Neural progenitor cell (in vitro differentiated cells): ENCODE measurements at regions not wholly inside any gene's neighbourhood (a gene's known extent, or its start where the extent isn't known, plus 50 kb on each side); places are given as distances from the start of the nearest gene placed in this dataset.

ENCODE experiments used
- EZH2 ChIP-seq: fragments of 200-600 bp; sonication (generic); IDR thresholded peaks from 2 replicates; pipeline ENCODE4 v1.6.1; 2017; ENCODE audit warnings: antibody characterized with exemption, mild to moderate bottlenecking, moderate library complexity
- EZH2phosphoT487 ChIP-seq: fragments of 200-600 bp; sonication (generic); IDR thresholded peaks from 2 replicates; pipeline ENCODE4 v1.6.1; 2017; ENCODE audit warnings: antibody characterized with exemption
- TF ChIP-seq, protein P1 (sequence below): fragments of 200-600 bp; sonication (generic); IDR thresholded peaks from 2 replicates; pipeline ENCODE4 v1.5.1; 2017; ENCODE audit warnings: antibody characterized with exemption, mild to moderate bottlenecking

DNA sequence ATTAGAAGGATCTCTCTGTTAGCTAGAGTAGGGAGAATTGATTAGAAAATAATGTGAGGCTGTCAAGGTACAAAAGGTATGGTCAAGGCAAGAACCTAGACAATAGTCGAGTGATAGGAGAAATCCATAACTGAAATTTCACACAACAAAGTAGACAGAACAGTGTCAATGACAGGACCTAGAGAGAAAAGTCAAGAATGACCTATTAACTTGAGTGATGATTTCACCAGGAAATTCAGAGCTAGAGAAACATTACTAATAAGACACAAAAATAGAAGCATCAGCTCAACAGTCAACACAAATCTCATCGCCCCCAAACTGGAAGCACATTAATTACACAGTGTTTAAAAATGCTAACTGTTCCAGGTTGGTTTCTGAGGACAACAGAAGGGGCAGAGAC, 532.4 kb downstream of the CDH10 start:
- TF ChIP-seq, protein P1, sequence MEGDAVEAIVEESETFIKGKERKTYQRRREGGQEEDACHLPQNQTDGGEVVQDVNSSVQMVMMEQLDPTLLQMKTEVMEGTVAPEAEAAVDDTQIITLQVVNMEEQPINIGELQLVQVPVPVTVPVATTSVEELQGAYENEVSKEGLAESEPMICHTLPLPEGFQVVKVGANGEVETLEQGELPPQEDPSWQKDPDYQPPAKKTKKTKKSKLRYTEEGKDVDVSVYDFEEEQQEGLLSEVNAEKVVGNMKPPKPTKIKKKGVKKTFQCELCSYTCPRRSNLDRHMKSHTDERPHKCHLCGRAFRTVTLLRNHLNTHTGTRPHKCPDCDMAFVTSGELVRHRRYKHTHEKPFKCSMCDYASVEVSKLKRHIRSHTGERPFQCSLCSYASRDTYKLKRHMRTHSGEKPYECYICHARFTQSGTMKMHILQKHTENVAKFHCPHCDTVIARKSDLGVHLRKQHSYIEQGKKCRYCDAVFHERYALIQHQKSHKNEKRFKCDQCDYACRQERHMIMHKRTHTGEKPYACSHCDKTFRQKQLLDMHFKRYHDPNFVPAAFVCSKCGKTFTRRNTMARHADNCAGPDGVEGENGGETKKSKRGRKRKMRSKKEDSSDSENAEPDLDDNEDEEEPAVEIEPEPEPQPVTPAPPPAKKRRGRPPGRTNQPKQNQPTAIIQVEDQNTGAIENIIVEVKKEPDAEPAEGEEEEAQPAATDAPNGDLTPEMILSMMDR, result no peak
- TF ChIP-seq EZH2phosphoT487 (no peak), EZH2 (no peak)
